ENCODE measurements at regions not wholly inside any gene's neighbourhood (a gene's known extent, or its start where the extent isn't known, plus 50 kb on each side); places are given as distances from the start of the nearest gene placed in this dataset.
"Not testable (repeated sequence)": the region's sequence is repeated elsewhere in the genome, so short reads cannot be mapped to it uniquely, and the experiment has no call there.

DNA sequence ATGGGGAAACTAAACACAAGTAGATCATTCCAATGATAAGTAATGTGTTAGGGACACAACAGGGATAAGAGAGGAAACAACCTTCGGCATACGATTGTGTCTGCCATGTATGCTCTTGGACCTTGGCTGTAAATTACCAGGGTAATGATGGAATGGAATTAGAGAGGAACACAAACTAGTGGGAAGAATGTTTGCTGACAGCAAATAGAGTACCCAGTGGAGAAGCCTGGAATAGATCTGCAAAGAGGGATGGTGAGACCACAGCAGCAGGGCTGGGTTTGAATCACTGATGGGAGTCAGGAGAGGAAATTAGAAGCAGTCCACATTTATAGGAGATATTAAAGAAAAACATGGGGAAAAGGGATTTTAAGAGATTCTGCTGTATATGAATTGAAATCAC, 172.8 kb downstream of the LRIG3 start:
- intact Hi-C loops (cut with DNase I) = no loop called here
- TF ChIP-seq, protein P1, sequence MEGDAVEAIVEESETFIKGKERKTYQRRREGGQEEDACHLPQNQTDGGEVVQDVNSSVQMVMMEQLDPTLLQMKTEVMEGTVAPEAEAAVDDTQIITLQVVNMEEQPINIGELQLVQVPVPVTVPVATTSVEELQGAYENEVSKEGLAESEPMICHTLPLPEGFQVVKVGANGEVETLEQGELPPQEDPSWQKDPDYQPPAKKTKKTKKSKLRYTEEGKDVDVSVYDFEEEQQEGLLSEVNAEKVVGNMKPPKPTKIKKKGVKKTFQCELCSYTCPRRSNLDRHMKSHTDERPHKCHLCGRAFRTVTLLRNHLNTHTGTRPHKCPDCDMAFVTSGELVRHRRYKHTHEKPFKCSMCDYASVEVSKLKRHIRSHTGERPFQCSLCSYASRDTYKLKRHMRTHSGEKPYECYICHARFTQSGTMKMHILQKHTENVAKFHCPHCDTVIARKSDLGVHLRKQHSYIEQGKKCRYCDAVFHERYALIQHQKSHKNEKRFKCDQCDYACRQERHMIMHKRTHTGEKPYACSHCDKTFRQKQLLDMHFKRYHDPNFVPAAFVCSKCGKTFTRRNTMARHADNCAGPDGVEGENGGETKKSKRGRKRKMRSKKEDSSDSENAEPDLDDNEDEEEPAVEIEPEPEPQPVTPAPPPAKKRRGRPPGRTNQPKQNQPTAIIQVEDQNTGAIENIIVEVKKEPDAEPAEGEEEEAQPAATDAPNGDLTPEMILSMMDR (IDR thresholded peaks at IDR 0.05) = no peak
- no peaks in the 10 kb centered on the region for H3K9me3 ChIP-seq

DNA sequence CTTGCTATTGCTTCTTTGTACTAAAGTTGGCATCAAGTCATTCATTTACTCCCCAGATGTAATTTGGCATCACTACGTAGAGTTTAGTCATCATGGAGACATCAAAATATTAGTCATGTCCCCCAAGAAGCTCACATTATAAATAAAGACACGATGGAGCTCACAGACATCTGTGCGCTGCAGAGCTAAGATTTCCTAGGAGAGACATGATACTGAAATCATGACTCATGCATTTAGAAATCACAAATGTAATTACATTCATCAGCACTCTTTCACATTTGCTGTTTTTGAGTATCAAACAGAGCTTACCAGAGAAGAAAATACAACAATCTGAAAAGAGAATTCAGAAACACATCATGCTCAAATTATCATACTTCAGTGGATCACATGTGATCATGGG, 169.8 kb downstream of the LRIG3 start:
- TF ChIP-seq, protein P1 (IDR thresholded peaks at IDR 0.05) = no peak
- 80 to 82% methylated on average over 3 of the region's 3 CpGs for WGBS, 2 donors
- H3K36me3 ChIP-seq = no peaks in the 10 kb centered on the region
- DNase-seq = no peak
- peak in 1 of 4 donors; percentile 54 for ATAC-seq
- FAIRE-seq = no peak
- no peaks in the 10 kb centered on the region for H3K9me3 ChIP-seq
- no peaks in the 10 kb centered on the region for H3K27me3 ChIP-seq
- H3K27ac ChIP-seq = no peak overlapping the region
- no peaks in the 10 kb centered on the region for H3K4me1 ChIP-seq
- no peak overlapping the region for H3K4me3 ChIP-seq
- intact Hi-C loops (cut with DNase I) = no loop called here

More for the DNA sequence above, 172.8 kb downstream of the LRIG3 start:
- ATAC-seq (no peak), DNase-seq (no peak), FAIRE-seq (no peak)
- no peak overlapping the region for H3K4me3 ChIP-seq
- H3K4me1 ChIP-seq = no peaks in the 10 kb centered on the region
- WGBS, 2 donors = 82 to 92% methylated on average over 2 of the region's 2 CpGs
- H3K36me3 ChIP-seq = no peaks in the 10 kb centered on the region
- no peaks in the 10 kb centered on the region for H3K27me3 ChIP-seq
- no peak overlapping the region for H3K27ac ChIP-seq

DNA sequence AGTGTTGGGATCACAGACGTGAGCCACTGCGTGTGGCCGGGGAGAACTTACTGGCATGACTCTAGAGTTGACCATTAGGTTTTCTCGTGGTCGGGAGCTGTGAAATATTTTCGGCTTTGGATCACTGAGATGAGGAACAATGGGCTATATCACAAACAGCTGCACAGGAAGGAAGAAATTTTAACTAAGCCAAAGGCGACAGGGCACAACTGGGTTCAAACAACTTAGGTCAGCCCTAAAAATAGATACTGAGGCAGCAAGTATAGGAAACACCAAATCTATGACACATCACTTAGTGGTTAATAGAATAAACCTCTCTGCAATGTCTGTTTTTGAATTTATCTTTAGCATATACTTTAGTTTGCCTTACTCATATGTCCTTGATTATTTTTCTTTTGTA, 162.9 kb downstream of the LRIG3 start:
- no peaks in the 10 kb centered on the region for H3K27me3 ChIP-seq
- H3K36me3 ChIP-seq = no peaks in the 10 kb centered on the region
- 92 to 95% methylated on average over 7 of the region's 7 CpGs for WGBS, 2 donors
- no peaks in the 10 kb centered on the region for H3K4me1 ChIP-seq
- DNase-seq (no peak), ATAC-seq (no peak), FAIRE-seq (no peak)
- TF ChIP-seq, protein P1 (IDR thresholded peaks at IDR 0.05) = no peak
- no peak overlapping the region for H3K4me3 ChIP-seq
- intact Hi-C loops (cut with DNase I) = no loop called here
- no peak overlapping the region for H3K27ac ChIP-seq
- H3K9me3 ChIP-seq = no peaks in the 10 kb centered on the region

DNA sequence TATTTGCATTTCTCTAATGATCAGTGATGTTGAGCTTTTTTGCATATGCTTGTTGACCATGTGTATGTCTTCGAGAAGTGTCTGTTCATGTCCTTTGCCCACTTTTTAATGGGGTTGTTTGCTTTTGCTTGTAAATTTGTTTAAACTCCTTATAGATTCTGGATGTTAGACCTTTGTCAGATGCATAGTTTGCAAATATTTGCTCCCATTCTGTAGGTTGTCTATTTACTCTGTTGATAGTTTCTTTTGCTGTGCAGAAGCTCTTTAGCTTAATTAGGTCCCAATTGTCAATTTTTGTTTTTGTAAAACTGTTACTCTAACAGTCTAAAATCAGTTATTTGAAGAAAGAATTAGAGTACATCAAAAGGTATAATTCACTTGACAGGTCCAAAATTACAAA, 160.6 kb downstream of the LRIG3 start:
- 0% methylated on average over 1 of the region's 1 CpG for WGBS, 2 donors
- ATAC-seq = not testable (repeated sequence)

DNA sequence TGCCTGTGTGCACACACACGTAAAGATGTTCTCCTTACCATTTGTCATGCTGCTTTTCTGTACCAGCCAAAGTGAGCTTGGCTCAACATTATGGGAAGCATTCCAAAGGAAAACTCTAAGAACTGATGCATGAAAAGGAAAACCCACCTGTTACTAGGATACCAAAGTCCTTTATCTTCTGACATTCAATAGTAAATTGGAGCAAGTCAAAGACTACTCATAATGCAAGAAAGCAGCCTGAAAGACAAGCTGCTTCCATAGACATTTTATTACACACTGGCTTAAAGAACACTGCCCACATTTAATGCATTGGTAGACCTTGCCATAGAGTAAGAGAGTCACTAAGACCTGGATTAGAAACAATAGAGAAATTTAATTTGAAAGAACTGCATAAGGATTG, 159.0 kb downstream of the LRIG3 start:
- 88 to 97% methylated on average over 1 of the region's 1 CpG for WGBS, 2 donors
- no peaks in the 10 kb centered on the region for H3K36me3 ChIP-seq
- TF ChIP-seq, protein P1 (IDR thresholded peaks at IDR 0.05) = no peak
- H3K9me3 ChIP-seq = no peaks in the 10 kb centered on the region
- ATAC-seq (no peak), DNase-seq (no peak), FAIRE-seq (no peak)
- H3K27ac ChIP-seq = no peak overlapping the region
- peaks cover 14 to 26% (median 22%) of the 10 kb centered on the region in 3 donors for H3K4me1 ChIP-seq
- H3K4me3 ChIP-seq = no peak overlapping the region
- no peaks in the 10 kb centered on the region for H3K27me3 ChIP-seq
- intact Hi-C loops (cut with DNase I) = no loop called here

More for the DNA sequence above, 160.6 kb downstream of the LRIG3 start:
- H3K27ac ChIP-seq; FAIRE-seq; H3K9me3 ChIP-seq; H3K4me3 ChIP-seq; H3K27me3 ChIP-seq; H3K36me3 ChIP-seq; intact Hi-C loops (cut with DNase I); DNase-seq: not testable (repeated sequence)
- peaks cover 1 to 16% (median 11%) of the 10 kb centered on the region in 3 donors for H3K4me1 ChIP-seq
